ENCODE measurements at regions not wholly inside any gene's neighbourhood (a gene's known extent, or its start where the extent isn't known, plus 50 kb on each side); places are given as distances from the start of the nearest gene placed in this dataset.

- DNase-seq (ENCODE audit: low read depth, low spot score) = no peak
- Histone ChIP-seq H3K4me3 (ENCODE audit: low read depth in 2 of 2, low read length in 2 of 2) (no peak overlapping the region), H3K27ac (ENCODE audit: low read length) (no peak overlapping the region), H3K9me3 (ENCODE audit: control insufficient read depth, insufficient read depth, low read depth, low read length) (no peaks in the 10 kb centered on the region), H3K36me3 (ENCODE audit: control insufficient read depth, insufficient read depth, low read length) (no peaks in the 10 kb centered on the region), H3K27me3 (ENCODE audit: control insufficient read depth, insufficient read depth, low read length) (no peaks in the 10 kb centered on the region), H3K4me1 (ENCODE audit: control insufficient read depth, insufficient read depth, low read length) (no peaks in the 10 kb centered on the region)
- ChIA-PET POLR2A (no interaction called here), CTCF (no interaction called here)
- intact Hi-C loops (cut with micrococcal nuclease; ENCODE audit: unreplicated experiment) (no loop called here), in situ Hi-C loops (cut with HindIII; ENCODE audit: low pct_unique_long_range_greater_than_20kb, low sequenced_read_pairs) (no loop called here)
- no peak for ATAC-seq
- BruUV-seq (replicated peaks) = no TSS peak
- TF ChIP-seq TCF7L2 (IDR thresholded peaks at IDR 0.05; ENCODE audit: low read depth, low read length) = no peak
- TF ChIP-seq REST (IDR thresholded peaks at IDR 0.05; ENCODE audit: insufficient read depth in 1 of 2, low read depth in 2 of 2, low read length in 1 of 2) = no peak
- no peak for TF ChIP-seq CTCF (IDR thresholded peaks at IDR 0.05)
- no peak for TF ChIP-seq POLR2AphosphoS5 (IDR thresholded peaks at IDR 0.05; ENCODE audit: low read depth, low read length)
- no peak for TF ChIP-seq SIN3A (IDR thresholded peaks at IDR 0.05; ENCODE audit: borderline replicate concordance, insufficient read depth, low read depth, low read length)
Observed at GRCh38 chr4:58564695-58565475, 1454.7 kb upstream of the IGFBP7 start.

- no peak for TF ChIP-seq TCF7L2 (IDR thresholded peaks at IDR 0.05; ENCODE audit: low read depth, low read length)
- no peak for TF ChIP-seq POLR2AphosphoS5 (IDR thresholded peaks at IDR 0.05; ENCODE audit: low read depth, low read length)
- no peak for TF ChIP-seq CTCF (IDR thresholded peaks at IDR 0.05)
- no peak for TF ChIP-seq REST (IDR thresholded peaks at IDR 0.05; ENCODE audit: insufficient read depth in 1 of 2, low read depth in 2 of 2, low read length in 1 of 2)
- TF ChIP-seq SIN3A (IDR thresholded peaks at IDR 0.05; ENCODE audit: borderline replicate concordance, insufficient read depth, low read depth, low read length) = no peak
- DNase-seq (ENCODE audit: low read depth, low spot score) = no peak
Observed at GRCh38 chr4:58561170-58561569, 1451.0 kb upstream of the IGFBP7 start.

More at GRCh38 chr4:58561170-58561569, 1451.0 kb upstream of the IGFBP7 start:
- in situ Hi-C loops (cut with HindIII; ENCODE audit: low pct_unique_long_range_greater_than_20kb, low sequenced_read_pairs) (no loop called here), intact Hi-C loops (cut with micrococcal nuclease; ENCODE audit: unreplicated experiment) (no loop called here)
- ChIA-PET CTCF (no interaction called here), POLR2A (no interaction called here)
- Histone ChIP-seq H3K4me3 (ENCODE audit: low read depth in 2 of 2, low read length in 2 of 2) (no peak overlapping the region), H3K27me3 (ENCODE audit: control insufficient read depth, insufficient read depth, low read length) (no peaks in the 10 kb centered on the region), H3K9me3 (ENCODE audit: control insufficient read depth, insufficient read depth, low read depth, low read length) (no peaks in the 10 kb centered on the region), H3K27ac (ENCODE audit: low read length) (no peak overlapping the region), H3K4me1 (ENCODE audit: control insufficient read depth, insufficient read depth, low read length) (no peaks in the 10 kb centered on the region), H3K36me3 (ENCODE audit: control insufficient read depth, insufficient read depth, low read length) (no peaks in the 10 kb centered on the region)
- ATAC-seq = no peak
- BruUV-seq (replicated peaks) = no TSS peak
